ENCODE measurements at regions not wholly inside any gene's neighbourhood (a gene's known extent, or its start where the extent isn't known, plus 50 kb on each side); places are given as distances from the start of the nearest gene placed in this dataset.
"Not testable (repeated sequence)": the region's sequence is repeated elsewhere in the genome, so short reads cannot be mapped to it uniquely, and the experiment has no call there.

DNA sequence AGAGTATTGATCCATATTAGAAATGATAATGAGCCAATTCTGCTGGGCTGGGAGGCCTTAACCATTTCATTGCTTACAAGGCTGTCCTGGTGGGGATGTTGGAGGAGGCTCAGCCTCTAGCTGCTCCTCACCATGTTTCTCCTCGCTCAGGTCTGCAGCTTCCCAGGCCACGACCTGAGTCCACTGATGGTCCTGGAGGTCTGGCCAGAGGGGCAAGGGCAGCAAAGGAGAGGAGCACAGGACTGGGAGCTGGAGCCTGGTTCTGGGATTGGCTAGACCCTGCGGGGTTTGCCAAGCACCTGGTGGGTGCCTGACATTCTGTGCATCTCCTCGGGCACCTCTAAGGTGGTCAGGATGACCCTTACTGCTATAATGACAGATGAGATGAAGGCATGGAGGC is 92.6 kb downstream of the KIF26A start:
- Histone ChIP-seq H3K9ac (ENCODE audit: low read depth in 1 of 2, low read length in 2 of 2) (no peak overlapping the region), H3K27me3 (ENCODE audit: control insufficient read depth in 1 of 2, insufficient read depth in 2 of 2, low read length in 2 of 2) (no peaks in the 10 kb centered on the region), H3K9me3 (ENCODE audit: control insufficient read depth in 1 of 2, low read length in 2 of 2) (peaks cover 15 to 35% of the 10 kb centered on the region in 2 donors), H3K36me3 (ENCODE audit: control insufficient read depth in 1 of 2, insufficient read depth in 2 of 2, low read length in 2 of 2) (no peaks in the 10 kb centered on the region), H3K4me3 (ENCODE audit: low read depth in 1 of 2, low read length in 2 of 2) (no peak overlapping the region), H3K27ac (ENCODE audit: low read depth, low read length) (no peak overlapping the region), H3K4me1 (ENCODE audit: control insufficient read depth in 1 of 2, insufficient read depth in 2 of 2, low read length in 2 of 2) (peaks cover 20 to 30% of the 10 kb centered on the region in 2 donors)

DNA sequence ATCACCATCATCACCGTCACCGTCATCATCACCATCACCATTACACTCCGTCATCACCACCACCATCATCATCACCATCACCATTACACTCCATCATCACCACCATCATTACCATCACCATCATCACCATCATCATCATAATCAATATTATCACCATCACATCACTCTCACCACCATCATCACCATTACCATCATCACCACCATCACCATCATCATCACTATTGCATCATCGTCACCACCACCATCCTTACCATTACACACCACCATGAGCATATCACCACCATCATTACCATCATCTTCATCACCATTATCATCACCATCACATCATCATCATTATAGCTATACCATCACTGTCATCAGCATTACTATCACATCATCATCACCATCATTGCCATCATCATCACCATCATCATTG is 93.7 kb downstream of the KIF26A start:
- Histone ChIP-seq H3K4me1 (ENCODE audit: control insufficient read depth in 1 of 2, insufficient read depth in 2 of 2, low read length in 2 of 2) (peaks cover 14 to 19% of the 10 kb centered on the region in 2 donors), H3K9me3 (ENCODE audit: control insufficient read depth in 1 of 2, low read length in 2 of 2) (peaks cover 19 to 37% of the 10 kb centered on the region in 2 donors), H3K27me3 (ENCODE audit: control insufficient read depth in 1 of 2, insufficient read depth in 2 of 2, low read length in 2 of 2) (no peaks in the 10 kb centered on the region), H3K27ac (ENCODE audit: low read depth, low read length) (no peak overlapping the region), H3K9ac (ENCODE audit: low read depth in 1 of 2, low read length in 2 of 2) (no peak overlapping the region), H3K36me3 (ENCODE audit: control insufficient read depth in 1 of 2, insufficient read depth in 2 of 2, low read length in 2 of 2) (no peaks in the 10 kb centered on the region), H3K4me3 (ENCODE audit: low read depth in 1 of 2, low read length in 2 of 2) (no peak overlapping the region)

DNA sequence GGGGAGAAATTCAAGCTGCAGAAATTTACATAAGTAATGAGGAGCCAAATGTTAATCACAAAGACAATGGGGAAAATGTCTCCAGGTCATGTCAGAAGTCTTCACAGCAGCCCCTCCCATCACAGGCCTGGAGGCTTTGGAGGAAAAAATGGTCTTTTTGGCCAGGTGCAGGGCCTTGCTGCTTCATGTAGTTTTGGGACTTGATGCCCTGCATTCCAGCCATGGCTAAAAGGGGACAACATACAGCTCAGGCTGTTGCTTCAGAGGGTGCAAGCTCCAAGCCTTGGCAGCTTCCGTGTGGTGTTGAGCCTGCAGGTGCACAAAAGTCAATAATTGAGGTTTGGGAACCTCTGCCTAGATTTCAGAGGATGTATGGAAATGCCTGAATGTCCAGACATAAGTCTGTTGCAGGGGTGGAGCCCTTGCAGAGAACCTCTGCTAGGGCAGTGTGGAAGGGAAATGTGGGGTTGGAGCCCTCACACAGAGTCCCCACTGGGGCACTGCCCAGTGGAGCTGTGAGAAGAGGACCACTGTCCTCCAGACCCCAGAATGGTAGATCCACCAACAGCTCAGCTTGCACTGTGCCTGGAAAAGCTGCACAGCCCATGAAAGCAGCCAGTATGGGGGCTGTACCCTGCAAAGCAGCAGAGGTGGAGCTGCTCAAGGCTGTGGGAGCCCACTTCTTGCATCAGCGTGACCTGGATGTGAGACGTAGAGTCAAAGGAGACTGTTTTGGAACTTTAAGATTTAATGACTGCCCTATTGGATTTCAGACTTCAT is 95.8 kb downstream of the KIF26A start:
- not testable (repeated sequence) for H3K27me3 ChIP-seq (ENCODE audit: control insufficient read depth in 1 of 2, insufficient read depth in 2 of 2, low read length in 2 of 2); H3K36me3 ChIP-seq (ENCODE audit: control insufficient read depth in 1 of 2, insufficient read depth in 2 of 2, low read length in 2 of 2); H3K4me1 ChIP-seq (ENCODE audit: control insufficient read depth in 1 of 2, insufficient read depth in 2 of 2, low read length in 2 of 2); H3K9ac ChIP-seq (ENCODE audit: low read depth in 1 of 2, low read length in 2 of 2); H3K4me3 ChIP-seq (ENCODE audit: low read depth in 1 of 2, low read length in 2 of 2); H3K27ac ChIP-seq (ENCODE audit: low read depth, low read length)
- H3K9me3 ChIP-seq (ENCODE audit: control insufficient read depth in 1 of 2, low read length in 2 of 2), result peaks cover 21 to 33% of the 10 kb centered on the region in 2 donors

DNA sequence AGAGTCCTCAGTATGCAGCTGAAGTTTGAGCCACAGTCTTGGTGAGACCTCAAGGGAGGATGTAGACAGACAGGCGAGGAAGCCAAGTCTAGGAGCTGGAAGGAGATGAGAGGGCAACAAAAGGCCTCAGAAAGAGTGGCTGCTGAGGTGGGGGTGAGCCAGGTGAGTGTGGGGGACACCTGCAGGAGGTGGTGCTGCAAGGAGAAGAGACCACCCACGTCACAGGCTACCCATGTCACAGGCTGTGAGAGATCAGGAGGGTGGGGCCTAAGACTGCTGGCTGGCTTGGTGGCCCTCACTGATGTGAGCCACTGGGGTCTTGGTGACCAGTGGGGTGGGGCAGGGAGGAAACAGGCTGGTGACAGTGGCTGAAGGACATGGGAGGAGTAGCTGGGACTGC is 97.3 kb downstream of the KIF26A start:
- H3K4me1 ChIP-seq (ENCODE audit: control insufficient read depth in 1 of 2, insufficient read depth in 2 of 2, low read length in 2 of 2), result no peaks in the 10 kb centered on the region
- H3K36me3 ChIP-seq (ENCODE audit: control insufficient read depth in 1 of 2, insufficient read depth in 2 of 2, low read length in 2 of 2), result no peaks in the 10 kb centered on the region
- no peaks in the 10 kb centered on the region for H3K27me3 ChIP-seq (ENCODE audit: control insufficient read depth in 1 of 2, insufficient read depth in 2 of 2, low read length in 2 of 2)
- no peak overlapping the region for H3K27ac ChIP-seq (ENCODE audit: low read depth, low read length)
- H3K4me3 ChIP-seq (ENCODE audit: low read depth in 1 of 2, low read length in 2 of 2), result no peak overlapping the region
- H3K9ac ChIP-seq (ENCODE audit: low read depth in 1 of 2, low read length in 2 of 2), result no peak overlapping the region
- H3K9me3 ChIP-seq (ENCODE audit: control insufficient read depth in 1 of 2, low read length in 2 of 2), result peaks cover 21 to 33% of the 10 kb centered on the region in 2 donors

DNA sequence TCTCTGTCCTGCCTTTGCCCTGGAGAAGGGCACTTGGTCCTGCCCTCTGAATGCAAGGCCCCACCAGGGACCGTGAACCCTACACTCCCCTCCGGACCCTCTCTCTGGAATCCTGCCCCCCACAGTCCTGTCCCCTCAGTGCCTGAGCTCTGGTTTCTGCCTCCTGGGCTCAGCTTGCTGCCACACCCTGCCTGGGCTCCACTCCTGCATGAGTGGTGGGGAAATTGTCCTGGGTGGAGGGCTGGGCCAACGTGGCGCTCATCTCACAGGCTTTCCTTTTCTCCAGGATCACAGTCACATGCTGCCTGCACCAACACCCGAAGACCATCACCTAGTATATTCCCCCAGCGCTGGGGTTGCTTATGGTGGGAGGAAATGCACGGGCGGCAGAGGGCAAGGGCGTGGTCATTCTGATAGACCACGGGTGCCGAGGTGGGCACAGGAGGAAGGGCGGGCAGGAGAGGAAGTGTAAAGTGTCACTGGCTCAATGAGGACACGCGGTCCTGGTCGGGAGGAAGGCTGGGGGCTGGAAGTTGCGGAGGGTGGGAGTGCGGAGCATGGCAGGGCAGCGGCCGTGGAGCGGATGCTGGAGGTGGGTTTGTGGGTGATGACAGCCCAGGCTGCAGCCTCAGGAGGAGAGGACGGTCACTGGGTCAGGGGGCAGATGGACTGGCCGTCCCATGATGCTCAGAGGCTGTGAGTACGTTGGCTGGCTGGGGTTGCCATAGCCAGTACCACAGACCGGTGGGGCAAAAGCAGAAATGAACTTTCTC is 99.5 kb downstream of the KIF26A start:
- no peaks in the 10 kb centered on the region for H3K4me1 ChIP-seq (ENCODE audit: control insufficient read depth in 1 of 2, insufficient read depth in 2 of 2, low read length in 2 of 2)
- no peak overlapping the region for H3K9ac ChIP-seq (ENCODE audit: low read depth in 1 of 2, low read length in 2 of 2)
- no peak overlapping the region for H3K4me3 ChIP-seq (ENCODE audit: low read depth in 1 of 2, low read length in 2 of 2)
- no peaks in the 10 kb centered on the region for H3K27me3 ChIP-seq (ENCODE audit: control insufficient read depth in 1 of 2, insufficient read depth in 2 of 2, low read length in 2 of 2)
- H3K9me3 ChIP-seq (ENCODE audit: control insufficient read depth in 1 of 2, low read length in 2 of 2), result peaks cover 17 to 23% of the 10 kb centered on the region in 2 donors
- no peak overlapping the region for H3K27ac ChIP-seq (ENCODE audit: low read depth, low read length)
- no peaks in the 10 kb centered on the region for H3K36me3 ChIP-seq (ENCODE audit: control insufficient read depth in 1 of 2, insufficient read depth in 2 of 2, low read length in 2 of 2)

DNA sequence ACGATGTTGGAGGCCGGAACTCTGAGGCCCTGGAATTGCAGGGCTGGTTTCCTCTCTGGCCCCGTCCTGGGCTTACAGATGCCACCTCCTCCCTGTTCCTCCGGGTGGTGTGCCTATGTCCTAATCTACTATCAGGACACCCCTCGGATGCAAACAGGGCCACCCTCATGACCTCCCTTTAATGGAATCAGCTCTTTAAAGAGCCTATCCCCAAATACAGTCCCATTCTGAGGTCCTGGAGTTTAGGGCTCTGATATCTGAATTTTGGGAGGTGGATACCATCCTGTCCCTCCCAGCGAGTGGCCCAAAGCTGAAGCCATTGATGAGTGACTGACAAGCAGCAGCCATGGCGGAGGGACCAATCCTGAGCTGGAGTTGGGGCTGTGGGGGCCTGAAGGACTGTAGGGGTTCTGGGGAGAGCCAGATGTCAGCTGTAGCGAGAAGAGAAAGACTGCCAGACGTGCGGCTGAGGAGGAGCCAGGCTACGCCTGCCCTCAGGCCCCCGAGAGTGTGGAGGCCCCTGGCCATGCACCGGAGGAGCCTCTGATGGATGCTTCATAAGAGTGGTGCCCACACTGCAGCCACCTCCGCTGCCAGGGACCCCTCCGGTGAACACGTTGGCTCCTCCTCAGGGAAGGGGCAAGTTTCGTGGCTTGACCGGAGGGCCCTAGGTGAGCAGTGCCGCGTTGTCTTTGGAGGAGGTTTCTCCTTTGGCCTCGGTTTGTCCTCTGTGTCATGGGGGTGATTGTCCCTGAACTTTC is 100.2 kb downstream of the KIF26A start:
- no peak overlapping the region for H3K4me3 ChIP-seq (ENCODE audit: low read depth in 1 of 2, low read length in 2 of 2)
- H3K36me3 ChIP-seq (ENCODE audit: control insufficient read depth in 1 of 2, insufficient read depth in 2 of 2, low read length in 2 of 2), result no peaks in the 10 kb centered on the region
- peaks cover 16 to 21% of the 10 kb centered on the region in 2 donors for H3K9me3 ChIP-seq (ENCODE audit: control insufficient read depth in 1 of 2, low read length in 2 of 2)
- H3K9ac ChIP-seq (ENCODE audit: low read depth in 1 of 2, low read length in 2 of 2), result no peak overlapping the region
- no peaks in the 10 kb centered on the region for H3K27me3 ChIP-seq (ENCODE audit: control insufficient read depth in 1 of 2, insufficient read depth in 2 of 2, low read length in 2 of 2)
- no peaks in the 10 kb centered on the region for H3K4me1 ChIP-seq (ENCODE audit: control insufficient read depth in 1 of 2, insufficient read depth in 2 of 2, low read length in 2 of 2)
- no peak overlapping the region for H3K27ac ChIP-seq (ENCODE audit: low read depth, low read length)

DNA sequence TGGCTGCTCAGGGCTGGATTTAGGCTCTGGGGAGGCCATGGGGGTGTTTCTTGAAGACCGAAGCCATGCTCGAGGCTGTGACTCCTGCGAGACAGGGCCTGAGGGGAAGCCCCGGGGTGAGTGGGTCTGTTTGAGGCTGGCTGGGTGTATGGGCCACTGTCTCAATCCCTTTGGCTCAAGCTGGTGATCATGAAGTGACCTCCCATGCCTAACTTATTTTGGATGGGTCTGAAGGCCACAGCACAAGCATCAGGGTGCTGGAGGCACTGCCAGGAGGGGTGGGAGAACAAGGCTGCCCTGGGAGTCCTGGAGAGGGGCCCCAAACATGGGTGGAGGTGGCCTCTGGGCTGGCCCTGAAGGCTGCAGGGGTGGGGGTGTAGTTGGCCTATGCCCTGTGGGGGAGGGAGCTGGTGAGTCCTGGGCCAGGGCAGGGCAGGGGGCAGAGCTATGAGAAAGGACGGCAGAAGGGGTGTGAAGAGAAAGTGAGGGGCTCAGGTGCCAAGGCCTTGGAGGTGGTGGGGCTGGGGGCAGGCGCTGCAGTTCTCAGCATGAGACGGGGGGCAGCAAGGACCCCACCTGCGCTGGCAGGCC is 100.9 kb downstream of the KIF26A start:
- Histone ChIP-seq H3K36me3 (ENCODE audit: control insufficient read depth in 1 of 2, insufficient read depth in 2 of 2, low read length in 2 of 2) (no peaks in the 10 kb centered on the region), H3K4me1 (ENCODE audit: control insufficient read depth in 1 of 2, insufficient read depth in 2 of 2, low read length in 2 of 2) (no peaks in the 10 kb centered on the region), H3K9me3 (ENCODE audit: control insufficient read depth in 1 of 2, low read length in 2 of 2) (peaks cover 10 to 16% of the 10 kb centered on the region in 2 donors), H3K27me3 (ENCODE audit: control insufficient read depth in 1 of 2, insufficient read depth in 2 of 2, low read length in 2 of 2) (no peaks in the 10 kb centered on the region), H3K4me3 (ENCODE audit: low read depth in 1 of 2, low read length in 2 of 2) (no peak overlapping the region), H3K9ac (ENCODE audit: low read depth in 1 of 2, low read length in 2 of 2) (no peak overlapping the region), H3K27ac (ENCODE audit: low read depth, low read length) (no peak overlapping the region)

DNA sequence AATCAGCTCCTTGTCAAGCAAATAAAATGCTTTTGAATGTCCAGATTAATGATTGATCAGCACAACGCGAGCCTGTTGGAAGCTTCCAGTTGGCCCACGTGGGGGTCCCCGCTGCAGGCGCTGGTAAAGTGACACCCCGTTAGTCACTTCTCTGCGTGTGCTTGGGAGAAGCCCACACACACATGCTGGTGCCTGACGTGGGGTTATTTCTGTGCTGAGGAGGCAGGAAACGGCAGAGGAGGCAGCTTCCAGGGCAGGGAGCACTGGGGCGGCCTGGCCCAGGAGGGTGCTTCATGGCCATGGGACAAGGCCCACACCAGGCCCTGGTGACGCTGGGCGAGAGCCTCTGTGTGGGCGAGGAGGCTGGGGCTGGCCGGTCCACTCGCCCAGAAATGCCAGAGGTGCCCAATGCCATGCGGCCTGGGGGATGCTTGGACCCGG is 101.5 kb downstream of the KIF26A start:
- Histone ChIP-seq H3K4me3 (ENCODE audit: low read depth in 1 of 2, low read length in 2 of 2) (no peak overlapping the region), H3K9ac (ENCODE audit: low read depth in 1 of 2, low read length in 2 of 2) (no peak overlapping the region), H3K27ac (ENCODE audit: low read depth, low read length) (no peak overlapping the region), H3K9me3 (ENCODE audit: control insufficient read depth in 1 of 2, low read length in 2 of 2) (peaks cover 6 to 14% of the 10 kb centered on the region in 2 donors), H3K27me3 (ENCODE audit: control insufficient read depth in 1 of 2, insufficient read depth in 2 of 2, low read length in 2 of 2) (no peaks in the 10 kb centered on the region), H3K4me1 (ENCODE audit: control insufficient read depth in 1 of 2, insufficient read depth in 2 of 2, low read length in 2 of 2) (no peaks in the 10 kb centered on the region), H3K36me3 (ENCODE audit: control insufficient read depth in 1 of 2, insufficient read depth in 2 of 2, low read length in 2 of 2) (no peaks in the 10 kb centered on the region)

DNA sequence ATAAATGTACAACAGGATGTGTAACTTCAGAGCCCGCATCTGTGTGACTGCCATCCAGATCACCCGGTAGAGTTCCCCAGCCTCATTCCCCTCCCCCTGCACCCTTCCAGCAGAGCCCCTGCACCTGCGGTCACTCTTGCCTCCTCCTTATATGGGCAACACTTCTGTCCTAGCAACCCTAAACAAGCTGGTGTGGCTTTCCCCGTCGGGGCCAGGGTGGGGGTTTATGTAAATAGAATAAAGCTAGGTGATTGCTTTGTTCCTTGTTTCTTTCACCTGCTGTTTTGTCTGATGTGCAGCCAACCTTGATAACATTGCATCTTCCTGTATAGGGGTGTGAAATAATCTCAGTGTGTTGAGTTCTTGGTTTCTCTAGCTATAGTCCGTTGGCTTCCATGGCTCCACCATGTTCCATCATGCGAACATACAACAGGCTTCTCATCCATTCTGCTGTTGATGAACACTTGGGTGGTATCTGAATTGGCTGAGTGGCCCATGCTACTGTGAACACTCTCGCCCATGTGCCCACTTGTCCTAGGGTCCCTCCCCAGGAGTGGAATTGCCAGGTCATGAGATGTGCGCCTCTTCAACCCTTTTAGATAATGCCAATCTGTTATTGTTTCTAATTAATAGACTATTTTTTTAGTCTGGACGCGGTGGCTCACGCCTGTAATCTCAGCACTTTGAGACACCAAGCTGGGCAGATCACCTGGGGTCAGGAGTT is 102.2 kb downstream of the KIF26A start:
- H3K27me3 ChIP-seq (ENCODE audit: control insufficient read depth in 1 of 2, insufficient read depth in 2 of 2, low read length in 2 of 2), result no peaks in the 10 kb centered on the region
- no peak overlapping the region for H3K9ac ChIP-seq (ENCODE audit: low read depth in 1 of 2, low read length in 2 of 2)
- H3K4me3 ChIP-seq (ENCODE audit: low read depth in 1 of 2, low read length in 2 of 2), result no peak overlapping the region
- no peaks in the 10 kb centered on the region for H3K36me3 ChIP-seq (ENCODE audit: control insufficient read depth in 1 of 2, insufficient read depth in 2 of 2, low read length in 2 of 2)
- peaks cover 10 to 21% of the 10 kb centered on the region in 2 donors for H3K9me3 ChIP-seq (ENCODE audit: control insufficient read depth in 1 of 2, low read length in 2 of 2)
- H3K4me1 ChIP-seq (ENCODE audit: control insufficient read depth in 1 of 2, insufficient read depth in 2 of 2, low read length in 2 of 2), result no peaks in the 10 kb centered on the region
- no peak overlapping the region for H3K27ac ChIP-seq (ENCODE audit: low read depth, low read length)

All from duodenal mucosa (tissue), 2 donors.